CD14-positive monocyte (primary cell): ENCODE measurements at regions not wholly inside any gene's neighbourhood (a gene's known extent, or its start where the extent isn't known, plus 50 kb on each side); places are given as distances from the start of the nearest gene placed in this dataset.

Experiments used
- DNase-seq, 3 donors: peaks; one replicate each; pipeline ENCODE4 v3.0.0-alpha.2; 2011 to 2022
- H2AFZ ChIP-seq: 2 replicates; pipeline ENCODE4 v1.6.0; 2012; ENCODE audit warnings: mild to moderate bottlenecking, low read depth, low read length, inconsistent platforms; ENCODE audit not compliant: insufficient read depth, poor library complexity, severe bottlenecking
- H3K27ac ChIP-seq, 2 donors: 1 replicate in 1 of 2; 2 replicates in 1 of 2; pipeline ENCODE4 v1.5.1; 2012 to 2013; ENCODE audit warnings: low read length in 2 of 2, control low read depth in 1 of 2, inconsistent platforms in 1 of 2, low read depth in 1 of 2, mild to moderate bottlenecking in 1 of 2
- H3K27me3 ChIP-seq, 2 donors: one replicate each; pipeline versions ENCODE4 v1.6.0 to v1.6.1; 2011 to 2013; ENCODE audit warnings: low read length in 2 of 2; ENCODE audit not compliant: control insufficient read depth in 2 of 2, insufficient read depth in 2 of 2
- H3K36me3 ChIP-seq, 2 donors: replicated peaks in 1 of 2; 1 replicate in 1 of 2; 2 replicates in 1 of 2; pipeline versions ENCODE4 v1.5.1 to v1.6.1; 2012 to 2013; ENCODE audit warnings: low read length in 2 of 2, control low read depth in 1 of 2, inconsistent platforms in 1 of 2, mild to moderate bottlenecking in 1 of 2; ENCODE audit not compliant: insufficient read depth in 2 of 2, control insufficient read depth in 1 of 2
- H3K4me1 ChIP-seq, 2 donors: 1 replicate in 1 of 2; 2 replicates in 1 of 2; pipeline versions ENCODE4 v1.5.1 to v1.6.1; 2012 to 2013; ENCODE audit warnings: low read length in 2 of 2, control low read depth in 1 of 2, inconsistent platforms in 1 of 2, mild to moderate bottlenecking in 1 of 2, moderate library complexity in 1 of 2; ENCODE audit not compliant: insufficient read depth in 2 of 2, control insufficient read depth in 1 of 2
- H3K4me2 ChIP-seq: replicated peaks from 2 replicates; pipeline ENCODE3; 2012; ENCODE audit warnings: low read length, moderate library complexity, mild to moderate bottlenecking; ENCODE audit not compliant: poor library complexity, severe bottlenecking; ENCODE audit errors: extremely low read depth
- H3K4me3 ChIP-seq, 3 experiments: fragments of 200-600 bp in 1 of 3; sonication (generic) in 1 of 3; replicated peaks in 1 of 3; 1 replicate in 2 of 3; 2 replicates in 1 of 3; pipeline ENCODE4 v1.5.1; 2011 to 2013; ENCODE audit warnings: low read length in 3 of 3, mild to moderate bottlenecking in 3 of 3, control low read depth in 2 of 3, low read depth in 2 of 3, inconsistent platforms in 1 of 3, moderate library complexity in 1 of 3
- H3K79me2 ChIP-seq: 2 replicates; pipeline ENCODE4 v1.6.0; 2012; ENCODE audit warnings: mild to moderate bottlenecking, control low read depth, inconsistent platforms, low read length, moderate library complexity; ENCODE audit not compliant: insufficient read depth
- H3K9ac ChIP-seq: 2 replicates; pipeline ENCODE4 v1.6.0; 2017; ENCODE audit warnings: low read length, mild to moderate bottlenecking; ENCODE audit not compliant: insufficient read depth, poor library complexity, severe bottlenecking
- H3K9me3 ChIP-seq, 2 donors: replicated peaks in 1 of 2; 1 replicate in 1 of 2; 2 replicates in 1 of 2; pipeline versions ENCODE4 v1.5.1 to v1.6.1; 2012 to 2013; ENCODE audit warnings: low read length in 2 of 2, control low read depth in 1 of 2; ENCODE audit not compliant: control insufficient read depth in 1 of 2, insufficient read depth in 1 of 2
- H4K20me1 ChIP-seq: 2 replicates; pipeline ENCODE4 v1.6.0; 2012; ENCODE audit warnings: mild to moderate bottlenecking, low read length, control low read depth, moderate library complexity; ENCODE audit not compliant: insufficient read depth
- H3K27ac Mint-ChIP-seq, 7 donors: one replicate each; pipeline ENCODE4 v1.8.0; 2020; ENCODE audit warnings: mild to moderate bottlenecking in 7 of 7, mixed read lengths in 7 of 7, moderate library complexity in 6 of 7, inconsistent platforms in 2 of 7
- H3K27me3 Mint-ChIP-seq, 3 donors: one replicate each; pipeline ENCODE4 v1.8.0; 2021 to 2022; ENCODE audit warnings: low read depth in 3 of 3, mild to moderate bottlenecking in 3 of 3, mixed read lengths in 3 of 3, moderate library complexity in 3 of 3, inconsistent platforms in 1 of 3
- H3K36me3 Mint-ChIP-seq, 2 donors: one replicate each; pipeline ENCODE4 v1.8.0; 2020; ENCODE audit warnings: mixed read lengths in 2 of 2, inconsistent platforms in 1 of 2, mild to moderate bottlenecking in 1 of 2
- H3K4me1 Mint-ChIP-seq: one replicate; pipeline ENCODE4 v1.8.0; 2020; ENCODE audit warnings: mild to moderate bottlenecking, mixed read lengths
- H3K4me3 Mint-ChIP-seq, 2 donors: one replicate each; pipeline ENCODE4 v1.8.0; 2020; ENCODE audit warnings: mild to moderate bottlenecking in 2 of 2, mixed read lengths in 2 of 2, moderate library complexity in 1 of 2
- H3K9me3 Mint-ChIP-seq, 7 donors: one replicate each; pipeline ENCODE4 v1.8.0; 2020 to 2022; ENCODE audit warnings: mixed read lengths in 7 of 7, mild to moderate bottlenecking in 6 of 7, moderate library complexity in 6 of 7, inconsistent platforms in 2 of 7
- WGBS: methylation state at CpG from one replicate; pipeline ENCODE4 v1.1.5; 2013; ENCODE audit warnings: missing lambda C conversion rate; ENCODE audit not compliant: insufficient coverage; 5-methylcytosine and 5-hydroxymethylcytosine counted together
- intact Hi-C, 2 donors: fragments of 100-400 bp; cut with micrococcal nuclease; formaldehyde crosslinking; loops; one replicate each; pipeline versions ENCODE4 v1.15.0 to v1.15.1; 2023
- TF ChIP-seq, protein P1 (sequence below): fragments of 200-600 bp; IDR thresholded peaks from one replicate; pipeline ENCODE4 v1.8.0; 2022; ENCODE audit warnings: antibody characterized with exemption, mild to moderate bottlenecking

DNA sequence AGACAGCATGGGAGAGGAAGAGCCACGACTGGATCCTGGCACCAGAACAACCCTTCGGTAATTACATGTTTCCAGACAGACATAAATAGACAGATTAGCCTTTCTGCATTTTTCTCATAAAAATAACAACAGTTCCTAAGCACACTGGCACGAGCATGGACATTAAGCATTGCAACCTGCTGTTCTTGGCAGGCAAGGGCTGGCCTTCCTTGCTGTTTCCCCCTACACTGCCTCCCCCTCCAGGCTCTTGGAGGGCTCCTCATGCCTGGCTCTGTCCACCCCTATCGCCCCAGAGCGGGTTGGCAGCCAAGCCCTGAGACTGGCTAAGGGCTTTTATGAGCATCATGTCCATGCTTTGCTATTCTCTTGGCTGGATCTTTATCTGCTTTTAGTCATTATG lies 89.6 kb downstream of the TTC32 start:
- no peaks in the 10 kb centered on the region for H3K4me1 Mint-ChIP-seq

DNA sequence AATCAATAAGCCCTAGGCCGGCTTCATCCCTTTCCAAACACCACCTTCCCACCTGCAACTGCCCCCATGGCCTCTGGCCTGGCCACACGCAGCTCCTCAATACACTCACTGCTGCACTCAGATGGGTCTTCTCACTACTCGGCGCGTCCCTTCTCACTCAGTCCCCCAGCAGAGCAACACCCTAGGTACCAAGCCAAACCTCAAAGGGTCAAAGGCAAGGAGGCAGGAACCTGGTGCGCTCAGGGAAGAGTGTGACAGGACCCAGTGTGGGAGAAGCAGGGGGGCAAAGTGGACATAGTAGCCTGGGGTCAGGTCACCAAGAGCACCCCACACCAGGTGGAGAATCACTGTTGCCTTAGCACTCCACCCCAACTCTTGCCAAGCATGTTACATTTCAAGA lies 90.6 kb downstream of the TTC32 start:
- DNase-seq: no peak

More for the DNA sequence above, 89.6 kb downstream of the TTC32 start:
- peaks cover 0 to 13% (median 3%) of the 10 kb centered on the region in 7 donors for H3K9me3 Mint-ChIP-seq
- H3K27ac Mint-ChIP-seq: no peak overlapping the region
- H3K27me3 ChIP-seq: no peaks in the 10 kb centered on the region
- TF ChIP-seq, protein P1, sequence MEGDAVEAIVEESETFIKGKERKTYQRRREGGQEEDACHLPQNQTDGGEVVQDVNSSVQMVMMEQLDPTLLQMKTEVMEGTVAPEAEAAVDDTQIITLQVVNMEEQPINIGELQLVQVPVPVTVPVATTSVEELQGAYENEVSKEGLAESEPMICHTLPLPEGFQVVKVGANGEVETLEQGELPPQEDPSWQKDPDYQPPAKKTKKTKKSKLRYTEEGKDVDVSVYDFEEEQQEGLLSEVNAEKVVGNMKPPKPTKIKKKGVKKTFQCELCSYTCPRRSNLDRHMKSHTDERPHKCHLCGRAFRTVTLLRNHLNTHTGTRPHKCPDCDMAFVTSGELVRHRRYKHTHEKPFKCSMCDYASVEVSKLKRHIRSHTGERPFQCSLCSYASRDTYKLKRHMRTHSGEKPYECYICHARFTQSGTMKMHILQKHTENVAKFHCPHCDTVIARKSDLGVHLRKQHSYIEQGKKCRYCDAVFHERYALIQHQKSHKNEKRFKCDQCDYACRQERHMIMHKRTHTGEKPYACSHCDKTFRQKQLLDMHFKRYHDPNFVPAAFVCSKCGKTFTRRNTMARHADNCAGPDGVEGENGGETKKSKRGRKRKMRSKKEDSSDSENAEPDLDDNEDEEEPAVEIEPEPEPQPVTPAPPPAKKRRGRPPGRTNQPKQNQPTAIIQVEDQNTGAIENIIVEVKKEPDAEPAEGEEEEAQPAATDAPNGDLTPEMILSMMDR: no peak
- H3K36me3 Mint-ChIP-seq: no peaks in the 10 kb centered on the region
- intact Hi-C loops: no loop called here
- no peak overlapping the region for H2AFZ ChIP-seq
- no peaks in the 10 kb centered on the region for H3K79me2 ChIP-seq
- H3K4me2 ChIP-seq: no peak overlapping the region
- no peaks in the 10 kb centered on the region for H3K4me1 ChIP-seq
- 94% methylated on average over 3 of the region's 5 CpGs for WGBS
- H3K4me3 Mint-ChIP-seq: no peak overlapping the region
- no peak overlapping the region for H3K4me3 ChIP-seq
- H3K9ac ChIP-seq: no peak overlapping the region
- H3K9me3 ChIP-seq: no peaks in the 10 kb centered on the region
- H4K20me1 ChIP-seq: no peaks in the 10 kb centered on the region
- H3K27me3 Mint-ChIP-seq: peaks cover 0 to 8% (median 4%) of the 10 kb centered on the region in 3 donors
- H3K36me3 ChIP-seq: no peaks in the 10 kb centered on the region
- no peak for DNase-seq
- H3K27ac ChIP-seq: no peak overlapping the region

More for the DNA sequence above, 90.6 kb downstream of the TTC32 start:
- TF ChIP-seq, protein P1: no peak
- no peaks in the 10 kb centered on the region for H3K4me1 ChIP-seq
- H3K36me3 ChIP-seq: no peaks in the 10 kb centered on the region
- Mint-ChIP-seq H3K27ac (no peak overlapping the region), H3K36me3 (no peaks in the 10 kb centered on the region), H3K27me3 (peaks cover 0 to 10% (median 3%) of the 10 kb centered on the region in 3 donors), H3K4me1 (no peaks in the 10 kb centered on the region), H3K4me3 (no peak overlapping the region), H3K9me3 (peaks cover 0 to 16% (median 2%) of the 10 kb centered on the region in 7 donors)
- H3K9me3 ChIP-seq: no peaks in the 10 kb centered on the region
- WGBS: 86% methylated on average over 2 of the region's 6 CpGs
- H2AFZ ChIP-seq: no peak overlapping the region
- H3K9ac ChIP-seq: no peak overlapping the region
- H4K20me1 ChIP-seq: no peaks in the 10 kb centered on the region
- H3K79me2 ChIP-seq: no peaks in the 10 kb centered on the region
- H3K27me3 ChIP-seq: no peaks in the 10 kb centered on the region
- H3K27ac ChIP-seq: no peak overlapping the region
- intact Hi-C loops: no loop called here
- H3K4me3 ChIP-seq: no peak overlapping the region
- no peak overlapping the region for H3K4me2 ChIP-seq
